Naive thymus-derived CD8-positive, alpha-beta T cell (primary cell): ENCODE measurements at regions not wholly inside any gene's neighbourhood (a gene's known extent, or its start where the extent isn't known, plus 50 kb on each side); places are given as distances from the start of the nearest gene placed in this dataset.

Experiments
- ATAC-seq, 2 donors: fragments of 150-1000 bp; cut with Tn5 transposase in 1 of 2; sonication (Bioruptor Pico), chemical (Tn5 transposase) in 1 of 2; 1 replicate in 1 of 2; 2 replicates in 1 of 2; pipeline ENCODE4 v1.10.0; 2021; ENCODE audit warnings: mild to moderate bottlenecking in 2 of 2, moderate library complexity in 2 of 2
- POLR2A ChIA-PET: fragments of 350-600 bp; sonication (Branson Sonifier 250); formaldehyde crosslinking; loops from one replicate; lab custom pipeline; 2021; ENCODE audit warnings: antibody characterized with exemption; lab: Charles Lee
- DNase-seq, 10 donors: peaks; one replicate each; pipeline versions ENCODE4 v3.0.0 to v3.0.0-alpha.2; 2020 to 2022
- H3K27ac Mint-ChIP-seq, 10 donors: one replicate each; pipeline ENCODE4 v1.8.0; 2020 to 2022; ENCODE audit warnings: mild to moderate bottlenecking in 10 of 10, mixed read lengths in 10 of 10, moderate library complexity in 4 of 10, inconsistent platforms in 1 of 10
- H3K27me3 Mint-ChIP-seq, 5 donors: one replicate each; pipeline ENCODE4 v1.8.0; 2021 to 2022; ENCODE audit warnings: mixed read lengths in 5 of 5
- H3K36me3 Mint-ChIP-seq, 3 donors: one replicate each; pipeline ENCODE4 v1.8.0; 2020 to 2022; ENCODE audit warnings: mixed read lengths in 3 of 3, mild to moderate bottlenecking in 2 of 3, inconsistent platforms in 1 of 3
- H3K4me1 Mint-ChIP-seq, 4 donors: one replicate each; pipeline ENCODE4 v1.8.0; 2021 to 2022; ENCODE audit warnings: mixed read lengths in 4 of 4
- H3K4me3 Mint-ChIP-seq, 10 donors: one replicate each; pipeline ENCODE4 v1.8.0; 2020 to 2022; ENCODE audit warnings: mild to moderate bottlenecking in 10 of 10, mixed read lengths in 10 of 10, moderate library complexity in 6 of 10, inconsistent platforms in 1 of 10
- H3K9me3 Mint-ChIP-seq, 9 donors: one replicate each; pipeline ENCODE4 v1.8.0; 2020 to 2022; ENCODE audit warnings: mixed read lengths in 9 of 9, mild to moderate bottlenecking in 3 of 9, inconsistent platforms in 1 of 9, moderate library complexity in 1 of 9

DNA sequence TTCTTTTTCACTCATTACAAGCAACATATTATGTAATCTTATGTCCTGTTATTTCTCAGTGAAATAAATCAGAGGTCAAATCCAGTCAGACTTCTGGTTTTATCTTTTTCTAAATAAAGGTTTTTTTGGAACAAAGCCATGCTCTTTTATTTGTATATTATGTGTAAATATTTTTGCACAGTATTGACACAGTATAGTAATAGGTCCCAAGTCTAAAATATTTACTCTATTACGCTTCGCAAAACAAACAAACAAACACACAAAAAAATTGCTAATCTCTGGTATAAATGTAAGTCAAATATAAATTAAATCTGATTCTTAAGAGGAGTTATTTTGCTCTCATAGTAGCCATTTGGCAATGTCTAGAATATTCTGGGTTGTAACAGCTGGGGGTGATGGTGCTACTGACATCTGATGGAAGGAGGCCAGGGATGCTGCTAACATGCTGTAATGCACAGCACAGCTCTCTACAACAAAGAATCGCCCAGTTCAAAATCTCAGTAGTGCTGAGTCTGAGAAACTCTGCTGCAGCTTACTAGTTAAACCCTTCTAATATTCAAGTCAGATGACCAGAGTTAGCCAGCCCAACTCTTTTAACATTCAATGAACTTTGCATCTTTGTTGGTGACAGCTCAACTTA lies 602.1 kb downstream of the RAB28 start:
- peaks cover 0 to 5% (median 5%) of the 10 kb centered on the region in 3 donors for H3K36me3 Mint-ChIP-seq
- no peaks in the 10 kb centered on the region for H3K27me3 Mint-ChIP-seq
- H3K9me3 Mint-ChIP-seq = peaks cover 0 to 16% (median 7%) of the 10 kb centered on the region in 9 donors
- no peaks in the 10 kb centered on the region for H3K4me1 Mint-ChIP-seq
- no peak overlapping the region for H3K27ac Mint-ChIP-seq
- POLR2A ChIA-PET = interaction anchor here (0.7 kb wide), 1 partner anchor 964 kb away, joined by 4 read pairs; no protein-coding TSS in a partner anchor
- ATAC-seq (no peak), DNase-seq (no peak)
- no peak overlapping the region for H3K4me3 Mint-ChIP-seq

DNA sequence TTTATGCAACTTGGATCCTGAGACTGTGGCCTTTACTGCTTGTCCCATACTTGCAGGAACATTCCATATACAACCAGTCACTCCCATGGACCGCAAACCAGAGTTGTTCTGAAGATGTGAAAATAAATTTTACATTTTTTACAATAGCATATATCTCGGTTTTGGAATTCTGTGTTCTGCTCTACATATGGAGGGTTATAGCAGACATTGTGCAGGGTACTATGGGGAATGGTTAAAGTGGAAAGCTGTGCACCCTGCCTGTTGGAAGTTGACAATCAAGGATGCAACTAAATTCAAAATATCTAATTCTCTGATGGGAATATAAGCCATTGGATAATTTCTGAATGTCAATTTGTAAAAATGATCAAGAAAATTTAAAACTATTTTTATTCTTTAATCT lies 603.3 kb downstream of the RAB28 start:
- H3K27ac Mint-ChIP-seq = no peak overlapping the region
- H3K9me3 Mint-ChIP-seq = peaks cover 0 to 13% (median 10%) of the 10 kb centered on the region in 9 donors
- no peak for DNase-seq
- H3K4me3 Mint-ChIP-seq = no peak overlapping the region
- no peak for ATAC-seq
- H3K27me3 Mint-ChIP-seq = peaks cover 0 to 4% (median 0%) of the 10 kb centered on the region in 5 donors
- POLR2A ChIA-PET = no interaction called here
- H3K4me1 Mint-ChIP-seq = no peaks in the 10 kb centered on the region
- peaks cover 0 to 5% (median 3%) of the 10 kb centered on the region in 3 donors for H3K36me3 Mint-ChIP-seq

DNA sequence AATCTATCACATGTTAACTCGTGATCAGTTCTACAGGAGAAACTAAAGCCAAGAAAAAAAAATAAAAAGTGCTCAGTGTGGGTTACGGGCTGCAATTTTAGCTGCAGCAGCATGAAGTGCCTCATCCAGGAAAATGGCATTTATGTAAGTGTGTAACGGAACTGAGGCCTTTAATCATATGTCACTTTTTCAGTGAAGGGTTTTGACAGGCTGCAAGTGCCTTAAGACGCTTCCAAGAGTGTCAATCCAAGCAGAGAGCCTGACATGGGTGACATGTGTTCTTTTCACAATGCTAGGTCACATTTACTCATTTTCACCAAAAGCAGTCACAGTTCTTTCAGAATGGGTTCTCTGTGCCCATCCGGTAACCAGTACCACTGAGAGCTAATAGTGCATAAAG lies 604.6 kb downstream of the RAB28 start:
- no peak for ATAC-seq
- Mint-ChIP-seq H3K4me1 (no peaks in the 10 kb centered on the region), H3K4me3 (no peak overlapping the region), H3K27ac (no peak overlapping the region), H3K36me3 (peaks cover 0 to 5% (median 3%) of the 10 kb centered on the region in 3 donors), H3K9me3 (peaks cover 0 to 9% (median 5%) of the 10 kb centered on the region in 9 donors), H3K27me3 (peaks cover 0 to 4% (median 0%) of the 10 kb centered on the region in 5 donors)
- POLR2A ChIA-PET = no interaction called here
- DNase-seq = no peak

DNA sequence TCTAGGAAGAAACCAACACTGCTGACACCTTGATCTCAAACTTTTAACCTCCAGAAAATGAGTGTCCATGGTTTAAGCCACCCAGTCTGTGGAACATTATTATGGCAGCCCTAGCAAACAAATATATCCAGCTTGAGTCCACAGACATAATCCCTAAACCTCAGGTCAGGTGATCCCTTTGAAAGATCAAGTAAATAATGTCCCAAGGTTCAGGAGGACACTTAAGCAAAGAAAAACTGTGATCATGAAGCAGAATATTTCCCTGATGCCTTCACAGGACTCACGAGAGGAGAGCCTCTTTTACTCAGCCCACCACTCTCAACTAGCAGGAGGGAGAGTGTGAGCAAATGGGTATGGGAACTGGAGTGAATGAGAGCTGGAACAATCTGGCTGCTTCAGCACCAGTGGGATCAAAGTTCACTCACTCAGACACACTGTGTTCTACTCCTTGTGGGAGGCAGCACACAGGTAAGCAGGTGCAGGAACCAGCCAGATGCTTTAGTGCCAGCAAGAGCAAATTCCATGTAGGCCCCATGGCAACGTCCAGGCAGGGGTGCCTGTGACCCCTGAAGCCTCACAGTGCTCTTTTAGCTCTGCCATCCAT lies 608.4 kb downstream of the RAB28 start:
- no peak for DNase-seq
- POLR2A ChIA-PET = no interaction called here
- Mint-ChIP-seq H3K4me1 (no peaks in the 10 kb centered on the region), H3K4me3 (no peak overlapping the region), H3K27me3 (peaks cover 0 to 4% (median 0%) of the 10 kb centered on the region in 5 donors), H3K9me3 (peaks cover 0 to 12% (median 4%) of the 10 kb centered on the region in 9 donors), H3K36me3 (peaks cover 0 to 9% (median 5%) of the 10 kb centered on the region in 3 donors), H3K27ac (no peak overlapping the region)
- ATAC-seq = no peak

DNA sequence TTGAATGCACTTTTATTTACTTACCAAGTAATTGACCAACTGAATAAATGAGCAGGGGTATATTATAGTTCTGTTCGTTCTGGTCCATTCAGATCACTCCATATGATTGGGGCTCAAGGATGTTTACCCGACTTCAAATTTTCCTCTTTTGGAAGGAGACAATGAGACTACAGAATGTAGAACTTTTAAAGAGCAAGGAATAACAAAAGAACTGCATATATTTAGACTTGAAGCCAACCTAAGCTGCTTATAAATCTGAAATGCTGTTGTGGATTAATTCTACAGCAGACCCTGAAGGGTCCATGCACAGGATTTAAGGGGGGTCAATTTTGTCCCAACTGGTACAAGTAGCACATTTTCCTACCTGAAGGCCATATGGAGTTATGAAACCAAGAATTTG lies 610.8 kb downstream of the RAB28 start:
- POLR2A ChIA-PET = no interaction called here
- H3K4me1 Mint-ChIP-seq = no peaks in the 10 kb centered on the region
- peaks cover 3 to 28% (median 13%) of the 10 kb centered on the region in 9 donors for H3K9me3 Mint-ChIP-seq
- H3K4me3 Mint-ChIP-seq = no peak overlapping the region
- ATAC-seq (no peak), DNase-seq (no peak)
- H3K36me3 Mint-ChIP-seq = peaks cover 0 to 16% (median 9%) of the 10 kb centered on the region in 3 donors
- no peak overlapping the region for H3K27ac Mint-ChIP-seq
- peaks cover 0 to 4% (median 0%) of the 10 kb centered on the region in 5 donors for H3K27me3 Mint-ChIP-seq

DNA sequence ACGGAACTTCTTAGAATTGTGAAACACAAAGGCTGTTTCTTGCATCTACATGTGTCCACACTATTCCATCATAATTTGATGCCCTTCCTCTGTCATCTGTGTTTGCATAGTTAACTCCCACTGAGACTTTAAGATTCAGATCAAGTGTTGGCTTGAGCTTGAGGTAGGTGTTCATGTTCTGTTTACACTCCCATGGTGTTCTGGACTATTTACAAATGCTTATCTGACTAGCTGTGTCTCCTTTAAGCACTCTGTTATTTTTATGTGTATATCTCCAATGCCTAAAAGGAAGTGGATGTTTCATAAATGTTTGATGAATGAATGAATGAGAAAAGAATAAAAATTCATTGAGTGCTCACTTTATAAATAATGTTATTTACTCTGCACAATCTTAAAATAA lies 622.7 kb downstream of the RAB28 start:
- H3K36me3 Mint-ChIP-seq = no peaks in the 10 kb centered on the region
- DNase-seq (no peak), ATAC-seq (no peak)
- POLR2A ChIA-PET = no interaction called here
- no peak overlapping the region for H3K27ac Mint-ChIP-seq
- peaks cover 0 to 4% (median 0%) of the 10 kb centered on the region in 9 donors for H3K9me3 Mint-ChIP-seq
- no peaks in the 10 kb centered on the region for H3K4me1 Mint-ChIP-seq
- peaks cover 0 to 12% (median 5%) of the 10 kb centered on the region in 5 donors for H3K27me3 Mint-ChIP-seq
- no peak overlapping the region for H3K4me3 Mint-ChIP-seq

DNA sequence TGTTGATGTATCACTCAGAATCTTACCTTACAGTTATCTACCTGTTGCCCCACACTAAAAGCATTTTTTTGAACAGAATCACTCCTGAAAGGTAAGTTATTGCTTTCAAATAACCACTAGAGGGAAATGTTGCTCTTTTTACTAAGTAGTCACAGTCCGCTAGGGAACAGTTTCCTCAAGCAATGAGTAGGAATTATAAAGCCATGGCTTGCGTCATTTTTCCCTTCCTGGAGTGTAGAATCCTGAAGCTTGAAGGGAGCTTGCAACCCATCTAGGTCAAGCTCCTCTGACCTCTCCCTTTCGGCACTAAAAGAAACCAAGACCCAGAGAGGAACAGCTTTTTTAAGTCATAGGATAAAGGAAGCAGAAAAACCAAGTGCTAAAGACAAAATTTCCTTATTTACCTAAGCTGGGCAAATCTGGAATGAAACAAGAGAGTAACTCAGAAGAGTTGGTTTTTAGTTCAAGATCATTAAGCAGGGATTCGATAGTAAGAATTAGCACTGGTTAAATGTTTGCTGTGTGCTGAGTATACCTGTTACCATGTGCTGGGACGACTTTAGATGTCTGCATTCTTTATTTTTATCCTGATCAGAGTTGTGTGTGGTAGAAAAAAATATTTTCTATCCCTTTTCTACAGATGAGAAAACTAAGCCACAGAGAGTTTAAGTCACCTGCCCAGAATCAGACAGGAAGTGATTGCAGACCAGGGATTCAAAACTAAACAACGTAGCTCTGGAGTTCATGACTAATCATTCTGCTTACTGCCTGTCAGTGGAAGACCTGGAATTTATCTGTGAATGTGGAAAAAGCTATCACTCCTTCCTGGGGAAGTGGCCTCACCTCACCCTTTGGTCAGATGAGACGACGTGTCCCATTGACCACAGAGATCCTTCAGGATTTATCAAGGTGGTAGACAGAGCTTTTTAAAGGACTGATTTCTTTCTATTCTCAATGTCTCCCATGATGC lies 631.5 kb downstream of the RAB28 start:
- Mint-ChIP-seq H3K4me1 (no peaks in the 10 kb centered on the region), H3K9me3 (peaks cover 0 to 1% (median 0%) of the 10 kb centered on the region in 9 donors), H3K4me3 (no peak overlapping the region), H3K27ac (no peak overlapping the region), H3K36me3 (no peaks in the 10 kb centered on the region), H3K27me3 (peaks cover 0 to 13% (median 8%) of the 10 kb centered on the region in 5 donors)
- no peak for ATAC-seq
- POLR2A ChIA-PET = no interaction called here
- peak in 1 of 10 donors; percentile 0 for DNase-seq

DNA sequence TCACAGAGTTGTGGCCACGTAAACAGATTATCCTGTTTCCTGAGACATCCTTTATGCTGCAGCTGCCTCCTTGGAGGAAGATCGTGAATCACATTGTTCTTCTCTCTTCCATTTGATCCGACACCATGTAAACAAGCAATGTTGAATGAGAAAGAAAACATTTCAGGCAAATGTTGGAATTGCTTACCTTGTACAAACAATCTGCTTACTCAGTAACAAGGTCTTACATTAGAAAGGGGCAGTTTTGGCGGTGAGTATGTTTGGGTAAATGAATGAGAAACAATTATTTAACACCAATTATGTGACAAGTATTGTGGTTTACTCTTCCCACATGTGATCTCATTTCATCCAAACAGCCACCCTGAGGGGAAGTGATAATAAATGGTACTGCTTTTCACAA lies 637.8 kb downstream of the RAB28 start:
- Mint-ChIP-seq H3K27ac (no peak overlapping the region), H3K9me3 (peaks cover 0 to 1% (median 0%) of the 10 kb centered on the region in 9 donors), H3K36me3 (no peaks in the 10 kb centered on the region), H3K4me1 (no peaks in the 10 kb centered on the region), H3K4me3 (no peak overlapping the region), H3K27me3 (peaks cover 3 to 21% (median 15%) of the 10 kb centered on the region in 5 donors)
- no peak for ATAC-seq
- no peak for DNase-seq
- POLR2A ChIA-PET = no interaction called here

DNA sequence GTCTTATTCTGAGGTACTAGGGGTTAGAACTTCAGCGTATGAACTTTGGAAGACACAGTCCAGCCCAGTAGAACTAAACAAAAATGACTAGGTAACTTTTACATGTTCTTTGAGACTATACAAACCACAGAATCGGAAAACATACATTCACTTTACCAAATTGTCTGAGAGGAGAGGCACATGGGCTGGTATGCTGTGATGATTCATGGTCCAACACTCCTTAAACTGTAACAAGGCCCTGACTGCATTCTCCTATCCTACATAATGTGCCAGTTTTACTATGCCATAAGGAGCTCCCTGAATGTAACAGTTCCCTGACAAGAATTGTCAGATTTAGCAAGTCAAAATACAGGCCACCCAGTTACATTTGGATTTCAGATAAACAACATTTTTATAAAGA lies 640.0 kb downstream of the RAB28 start:
- Mint-ChIP-seq H3K36me3 (peaks cover 0 to 3% (median 0%) of the 10 kb centered on the region in 3 donors), H3K4me3 (no peak overlapping the region), H3K27me3 (peaks cover 2 to 33% (median 18%) of the 10 kb centered on the region in 5 donors), H3K4me1 (no peaks in the 10 kb centered on the region), H3K27ac (no peak overlapping the region), H3K9me3 (peaks cover 0 to 2% (median 0%) of the 10 kb centered on the region in 9 donors)
- POLR2A ChIA-PET = no interaction called here
- ATAC-seq (no peak), DNase-seq (no peak)

DNA sequence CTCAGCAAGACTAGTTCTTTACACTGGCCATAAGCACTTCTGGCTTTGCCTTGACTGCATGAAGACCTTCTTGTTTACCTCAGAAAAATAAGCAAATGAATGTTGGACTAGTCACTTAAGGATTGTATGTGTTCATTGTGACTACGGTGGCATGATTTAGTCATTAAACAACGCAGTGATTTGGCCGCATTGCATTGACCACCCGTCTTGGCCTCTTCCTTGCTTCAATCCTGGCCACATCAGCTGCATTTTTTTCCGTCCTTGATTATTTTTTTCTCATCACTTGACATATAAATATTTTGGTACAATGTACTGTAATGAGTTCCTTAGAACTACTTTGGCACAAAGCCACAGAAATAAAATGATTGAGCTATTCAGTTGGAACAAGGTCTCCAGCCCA lies 656.2 kb downstream of the RAB28 start:
- peaks cover 0 to 6% (median 0%) of the 10 kb centered on the region in 3 donors for H3K36me3 Mint-ChIP-seq
- POLR2A ChIA-PET = no interaction called here
- ATAC-seq = no peak

DNA sequence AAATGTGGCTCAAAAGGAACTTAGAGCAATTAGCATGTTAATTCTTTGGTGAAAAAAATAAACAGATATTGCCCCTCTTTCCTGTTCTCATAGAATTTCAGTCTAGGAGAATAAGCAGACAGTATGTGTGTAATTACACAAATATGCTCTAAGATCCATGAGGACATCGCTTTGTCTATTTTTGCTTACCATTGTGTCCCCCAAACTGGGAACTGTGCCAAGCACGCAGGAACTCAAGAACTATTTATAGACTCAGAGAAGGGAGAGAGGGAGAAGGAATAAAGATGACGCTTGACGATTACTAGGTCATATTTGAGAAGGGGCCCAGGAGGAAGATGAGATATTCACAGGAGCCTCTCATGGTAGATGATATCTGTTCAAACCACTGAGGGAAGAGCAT lies 692.6 kb downstream of the RAB28 start:
- Mint-ChIP-seq H3K4me3 (no peak overlapping the region), H3K36me3 (peaks cover 0 to 12% (median 0%) of the 10 kb centered on the region in 3 donors), H3K4me1 (no peaks in the 10 kb centered on the region), H3K27me3 (peaks cover 0 to 8% (median 0%) of the 10 kb centered on the region in 5 donors), H3K9me3 (peaks cover 9 to 39% (median 21%) of the 10 kb centered on the region in 9 donors), H3K27ac (no peak overlapping the region)
- DNase-seq = no peak
- POLR2A ChIA-PET = no interaction called here
- ATAC-seq = no peak

More for the DNA sequence above, 656.2 kb downstream of the RAB28 start:
- no peaks in the 10 kb centered on the region for H3K4me1 Mint-ChIP-seq
- H3K9me3 Mint-ChIP-seq = peaks cover 0 to 23% (median 5%) of the 10 kb centered on the region in 9 donors
- H3K27ac Mint-ChIP-seq = no peak overlapping the region
- DNase-seq = no peak
- H3K27me3 Mint-ChIP-seq = peaks cover 0 to 21% (median 7%) of the 10 kb centered on the region in 5 donors
- no peak overlapping the region for H3K4me3 Mint-ChIP-seq

DNA sequence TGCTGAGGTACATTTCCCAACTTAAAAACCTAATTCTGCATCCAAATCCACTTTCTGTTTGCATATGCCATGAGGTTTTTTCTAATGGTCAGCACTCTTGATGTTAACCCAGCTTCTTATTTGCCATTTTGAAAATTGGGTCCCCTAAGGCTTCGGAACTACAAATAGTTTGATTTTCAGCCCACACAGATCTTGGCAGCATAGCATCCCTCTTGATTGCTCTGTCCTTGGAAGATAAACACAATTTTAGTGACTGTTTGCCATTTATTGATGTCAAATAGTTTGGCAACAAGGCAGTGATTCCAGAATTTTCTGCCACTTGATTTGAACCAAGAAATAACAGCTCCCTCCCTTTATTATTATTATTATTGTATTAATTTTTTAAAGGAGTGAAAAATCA lies 696.9 kb downstream of the RAB28 start:
- POLR2A ChIA-PET = no interaction called here
- H3K27ac Mint-ChIP-seq = no peak overlapping the region
- DNase-seq (no peak), ATAC-seq (no peak)
- H3K9me3 Mint-ChIP-seq = peaks cover 10 to 43% (median 21%) of the 10 kb centered on the region in 9 donors
- peaks cover 0 to 4% (median under 1%) of the 10 kb centered on the region in 4 donors for H3K4me1 Mint-ChIP-seq
- peaks cover 0 to 14% (median 8%) of the 10 kb centered on the region in 5 donors for H3K27me3 Mint-ChIP-seq
- peaks cover 0 to 9% (median 0%) of the 10 kb centered on the region in 3 donors for H3K36me3 Mint-ChIP-seq
- no peak overlapping the region for H3K4me3 Mint-ChIP-seq
